Smooth muscle cell (in vitro differentiated cells): ENCODE measurements at regions not wholly inside any gene's neighbourhood (a gene's known extent, or its start where the extent isn't known, plus 50 kb on each side); places are given as distances from the start of the nearest gene placed in this dataset.

Experiments
- DNase-seq: peaks from one replicate; lab custom pipeline; 2025; ENCODE audit not compliant: unreplicated experiment; lab: John Stamatoyannopoulos, UW
- H2AFZ ChIP-seq: fragments of 200-600 bp; sonication (generic); 2 replicates; pipeline ENCODE4 v1.6.0; 2016; ENCODE audit warnings: antibody characterized with exemption, low read depth, mild to moderate bottlenecking
- H3F3A ChIP-seq: fragments of 200-600 bp; sonication (generic); 2 replicates; pipeline ENCODE4 v1.6.0; 2017; ENCODE audit warnings: antibody characterized with exemption, low read depth
- H3K27ac ChIP-seq: fragments of 200-600 bp; sonication (generic); 2 replicates; pipeline ENCODE4 v1.5.1; 2016; ENCODE audit warnings: low read depth, mild to moderate bottlenecking
- H3K27me3 ChIP-seq: fragments of 200-600 bp; sonication (generic); 2 replicates; pipeline ENCODE4 v1.6.1; 2016; ENCODE audit warnings: low read depth, mild to moderate bottlenecking
- H3K36me3 ChIP-seq: fragments of 200-600 bp; sonication (generic); 2 replicates; pipeline ENCODE4 v1.5.1; 2016; ENCODE audit warnings: low read depth
- H3K4me1 ChIP-seq: fragments of 200-600 bp; sonication (generic); 2 replicates; pipeline ENCODE4 v1.5.1; 2016; ENCODE audit warnings: low read depth
- H3K4me2 ChIP-seq: fragments of 200-600 bp; sonication (generic); 2 replicates; pipeline ENCODE4 v1.6.0; 2016; ENCODE audit warnings: mild to moderate bottlenecking
- H3K4me3 ChIP-seq: fragments of 200-600 bp; sonication (generic); 2 replicates; pipeline ENCODE4 v1.5.1; 2016; ENCODE audit warnings: mild to moderate bottlenecking
- H3K79me2 ChIP-seq: fragments of 200-600 bp; sonication (generic); 2 replicates; pipeline ENCODE4 v1.6.0; 2016; ENCODE audit warnings: low read depth, mild to moderate bottlenecking
- H3K9ac ChIP-seq: fragments of 200-600 bp; sonication (generic); 2 replicates; pipeline ENCODE4 v1.6.0; 2016; ENCODE audit warnings: low read depth
- H3K9me3 ChIP-seq: fragments of 200-600 bp; sonication (generic); replicated peaks from 2 replicates; pipeline ENCODE4 v1.5.1; 2016; ENCODE audit warnings: low read depth
- H4K20me1 ChIP-seq: fragments of 200-600 bp; sonication (generic); 2 replicates; pipeline ENCODE4 v1.6.0; 2016; ENCODE audit warnings: low read depth
- WGBS: methylation state at CpG from one replicate; pipeline ENCODE4 v1.1.7; 2016; ENCODE audit warnings: low lambda C conversion rate; 5-methylcytosine and 5-hydroxymethylcytosine counted together
- TF ChIP-seq, protein P1 (sequence below): fragments of 200-600 bp; sonication (generic); IDR thresholded peaks from 2 replicates; pipeline ENCODE4 v1.5.1; 2017; ENCODE audit warnings: borderline replicate concordance, mild to moderate bottlenecking, antibody characterized with exemption; ENCODE audit not compliant: insufficient read depth, poor library complexity, severe bottlenecking

DNA sequence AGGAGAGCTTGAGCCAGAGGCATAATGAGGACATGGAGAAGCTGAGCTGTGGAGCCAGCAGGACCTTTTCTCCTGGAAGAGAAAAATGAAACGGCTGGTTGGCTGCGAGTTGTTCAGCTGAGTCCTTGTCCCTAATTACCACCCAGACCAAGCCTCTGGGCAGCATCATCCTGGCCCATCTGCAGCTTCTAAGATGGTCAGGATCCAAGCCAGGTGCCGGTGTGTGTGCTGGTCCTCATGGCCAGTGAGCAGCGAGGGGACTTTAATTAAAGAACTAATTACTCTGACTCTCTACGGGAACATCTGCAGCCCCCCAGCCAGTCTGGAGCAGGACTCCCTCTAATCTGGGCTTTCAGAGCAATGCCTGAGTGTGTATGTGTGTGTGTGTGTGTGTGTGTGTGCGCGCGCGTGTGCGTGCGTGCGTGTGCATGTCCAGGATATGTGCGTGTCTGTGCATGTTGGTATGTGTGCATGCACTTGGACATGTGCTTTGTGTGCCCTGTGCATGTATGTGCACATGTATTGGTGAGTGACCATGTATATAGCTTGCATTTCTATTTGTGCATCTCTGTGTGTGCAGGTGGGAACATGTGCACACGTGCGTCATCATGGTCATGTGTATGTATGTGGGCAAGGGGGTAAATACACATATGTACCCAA lies 173.9 kb downstream of the DHX35 start:
- Histone ChIP-seq H3K4me3 (no peak overlapping the region), H3K4me2 (no peak overlapping the region), H3K79me2 (no peaks in the 10 kb centered on the region), H3K36me3 (no peaks in the 10 kb centered on the region), H2AFZ (no peak overlapping the region), H3K9ac (no peak overlapping the region), H3K4me1 (no peaks in the 10 kb centered on the region), H4K20me1 (no peaks in the 10 kb centered on the region), H3F3A (no peaks in the 10 kb centered on the region), H3K27me3 (peaks cover 38% of the 10 kb centered on the region), H3K9me3 (no peaks in the 10 kb centered on the region), H3K27ac (no peak overlapping the region)
- no peak for DNase-seq
- 89% methylated on average over 15 of the region's 15 CpGs for WGBS
- TF ChIP-seq, protein P1, sequence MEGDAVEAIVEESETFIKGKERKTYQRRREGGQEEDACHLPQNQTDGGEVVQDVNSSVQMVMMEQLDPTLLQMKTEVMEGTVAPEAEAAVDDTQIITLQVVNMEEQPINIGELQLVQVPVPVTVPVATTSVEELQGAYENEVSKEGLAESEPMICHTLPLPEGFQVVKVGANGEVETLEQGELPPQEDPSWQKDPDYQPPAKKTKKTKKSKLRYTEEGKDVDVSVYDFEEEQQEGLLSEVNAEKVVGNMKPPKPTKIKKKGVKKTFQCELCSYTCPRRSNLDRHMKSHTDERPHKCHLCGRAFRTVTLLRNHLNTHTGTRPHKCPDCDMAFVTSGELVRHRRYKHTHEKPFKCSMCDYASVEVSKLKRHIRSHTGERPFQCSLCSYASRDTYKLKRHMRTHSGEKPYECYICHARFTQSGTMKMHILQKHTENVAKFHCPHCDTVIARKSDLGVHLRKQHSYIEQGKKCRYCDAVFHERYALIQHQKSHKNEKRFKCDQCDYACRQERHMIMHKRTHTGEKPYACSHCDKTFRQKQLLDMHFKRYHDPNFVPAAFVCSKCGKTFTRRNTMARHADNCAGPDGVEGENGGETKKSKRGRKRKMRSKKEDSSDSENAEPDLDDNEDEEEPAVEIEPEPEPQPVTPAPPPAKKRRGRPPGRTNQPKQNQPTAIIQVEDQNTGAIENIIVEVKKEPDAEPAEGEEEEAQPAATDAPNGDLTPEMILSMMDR: no peak

DNA sequence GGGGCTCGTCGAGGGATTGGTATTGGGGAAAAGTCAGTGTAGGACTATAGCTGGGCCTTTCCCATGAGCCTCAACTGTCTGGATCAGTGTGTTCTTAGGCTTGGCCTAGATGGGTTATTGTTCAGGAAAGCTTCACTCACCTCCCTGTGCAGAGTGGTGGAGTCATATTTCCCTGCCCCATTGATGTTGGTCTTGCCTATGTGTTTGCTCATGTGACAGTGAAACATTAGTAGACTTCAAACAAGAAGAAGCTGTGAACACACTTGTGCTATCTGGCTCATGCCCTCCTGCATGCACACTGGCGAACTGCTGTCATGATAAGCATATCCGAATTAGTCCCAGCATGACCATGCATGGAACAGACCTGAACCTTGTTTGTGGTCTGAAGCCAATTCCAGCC lies 171.1 kb downstream of the DHX35 start:
- no peak for DNase-seq
- no peak overlapping the region for H3K27ac ChIP-seq
- H3K9ac ChIP-seq: no peak overlapping the region
- H2AFZ ChIP-seq: no peak overlapping the region
- H3K36me3 ChIP-seq: no peaks in the 10 kb centered on the region
- H3K4me1 ChIP-seq: no peaks in the 10 kb centered on the region
- H4K20me1 ChIP-seq: no peaks in the 10 kb centered on the region
- no peaks in the 10 kb centered on the region for H3F3A ChIP-seq
- H3K27me3 ChIP-seq: peaks cover 17% of the 10 kb centered on the region
- TF ChIP-seq, protein P1: no peak
- no peak overlapping the region for H3K4me3 ChIP-seq
- H3K79me2 ChIP-seq: no peaks in the 10 kb centered on the region
- no peaks in the 10 kb centered on the region for H3K9me3 ChIP-seq
- WGBS: 99% methylated on average over 4 of the region's 4 CpGs
- H3K4me2 ChIP-seq: no peak overlapping the region

DNA sequence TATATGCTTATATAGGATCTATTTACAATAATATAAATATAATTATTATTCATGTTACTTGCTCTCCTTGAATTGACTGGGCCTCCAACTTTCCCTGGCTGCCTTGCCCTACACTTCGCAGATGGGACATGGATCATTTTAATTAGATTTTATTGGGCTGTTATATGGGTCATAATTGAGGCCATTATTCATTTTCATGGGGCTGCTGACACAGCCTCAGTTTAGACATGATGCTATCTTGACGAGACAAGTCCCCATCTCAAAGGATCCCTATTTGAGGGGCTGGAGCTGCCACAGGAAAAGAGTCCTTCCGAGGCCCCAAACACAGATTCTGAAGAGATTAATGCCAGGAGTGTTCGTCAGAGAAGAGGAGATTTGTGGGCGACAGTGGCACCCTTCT lies 170.4 kb downstream of the DHX35 start:
- Histone ChIP-seq H3K4me1 (no peaks in the 10 kb centered on the region), H3K4me2 (no peak overlapping the region), H3K27ac (no peak overlapping the region), H3K27me3 (peaks cover 10% of the 10 kb centered on the region), H3F3A (no peaks in the 10 kb centered on the region), H3K9me3 (no peaks in the 10 kb centered on the region), H4K20me1 (no peaks in the 10 kb centered on the region), H3K4me3 (no peak overlapping the region), H2AFZ (no peak overlapping the region), H3K79me2 (no peaks in the 10 kb centered on the region), H3K9ac (no peak overlapping the region), H3K36me3 (no peaks in the 10 kb centered on the region)
- WGBS: 87% methylated on average over 5 of the region's 5 CpGs
- TF ChIP-seq, protein P1: no peak
- DNase-seq: no peak

DNA sequence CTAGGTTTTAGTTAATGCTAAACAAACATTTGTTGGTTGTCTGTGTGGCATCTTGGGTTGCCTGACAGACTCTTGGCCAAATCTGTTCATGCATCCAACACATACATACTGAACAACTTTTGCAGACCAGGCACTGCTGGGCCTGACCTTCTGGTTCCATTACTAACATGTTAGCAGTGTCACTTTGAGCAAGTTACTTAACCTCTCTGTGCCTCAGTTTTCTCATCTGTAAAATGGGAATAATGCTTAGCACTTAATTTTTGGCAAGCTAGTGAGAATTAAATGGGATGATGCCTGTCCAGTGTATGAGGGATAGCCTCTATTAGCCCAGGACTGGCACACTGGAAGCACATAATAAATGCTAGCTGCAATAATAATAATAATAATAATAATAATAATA lies 169.9 kb downstream of the DHX35 start:
- Histone ChIP-seq H3F3A (no peaks in the 10 kb centered on the region), H3K9me3 (no peaks in the 10 kb centered on the region), H3K27ac (no peak overlapping the region), H3K36me3 (no peaks in the 10 kb centered on the region), H3K4me2 (no peak overlapping the region), H3K9ac (no peak overlapping the region), H2AFZ (no peak overlapping the region), H4K20me1 (no peaks in the 10 kb centered on the region), H3K4me1 (no peaks in the 10 kb centered on the region), H3K79me2 (no peaks in the 10 kb centered on the region), H3K27me3 (peaks cover 6% of the 10 kb centered on the region), H3K4me3 (no peak overlapping the region)
- DNase-seq: no peak
- TF ChIP-seq, protein P1: no peak
